ENCODE measurements at regions not wholly inside any gene's neighbourhood (a gene's known extent, or its start where the extent isn't known, plus 50 kb on each side); places are given as distances from the start of the nearest gene placed in this dataset.

GRCh38 chr6:14322841-14323240, 205.3 kb downstream of the CD83 start:
- TF ChIP-seq, protein P1, sequence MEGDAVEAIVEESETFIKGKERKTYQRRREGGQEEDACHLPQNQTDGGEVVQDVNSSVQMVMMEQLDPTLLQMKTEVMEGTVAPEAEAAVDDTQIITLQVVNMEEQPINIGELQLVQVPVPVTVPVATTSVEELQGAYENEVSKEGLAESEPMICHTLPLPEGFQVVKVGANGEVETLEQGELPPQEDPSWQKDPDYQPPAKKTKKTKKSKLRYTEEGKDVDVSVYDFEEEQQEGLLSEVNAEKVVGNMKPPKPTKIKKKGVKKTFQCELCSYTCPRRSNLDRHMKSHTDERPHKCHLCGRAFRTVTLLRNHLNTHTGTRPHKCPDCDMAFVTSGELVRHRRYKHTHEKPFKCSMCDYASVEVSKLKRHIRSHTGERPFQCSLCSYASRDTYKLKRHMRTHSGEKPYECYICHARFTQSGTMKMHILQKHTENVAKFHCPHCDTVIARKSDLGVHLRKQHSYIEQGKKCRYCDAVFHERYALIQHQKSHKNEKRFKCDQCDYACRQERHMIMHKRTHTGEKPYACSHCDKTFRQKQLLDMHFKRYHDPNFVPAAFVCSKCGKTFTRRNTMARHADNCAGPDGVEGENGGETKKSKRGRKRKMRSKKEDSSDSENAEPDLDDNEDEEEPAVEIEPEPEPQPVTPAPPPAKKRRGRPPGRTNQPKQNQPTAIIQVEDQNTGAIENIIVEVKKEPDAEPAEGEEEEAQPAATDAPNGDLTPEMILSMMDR (conservative IDR thresholded peaks at IDR 0.05; ENCODE audit: low read length), result no peak
- TF ChIP-seq EZH2phosphoT487 (IDR thresholded peaks at IDR 0.05; ENCODE audit: borderline replicate concordance, low read depth, low read length), result no peak
